HCT116 (cell line): ENCODE measurements at regions not wholly inside any gene's neighbourhood (a gene's known extent, or its start where the extent isn't known, plus 50 kb on each side); places are given as distances from the start of the nearest gene placed in this dataset.
A peak's percentile ranks its signal among the peaks of the same experiment; 100 is the strongest.
"Not testable (repeated sequence)": the region's sequence is repeated elsewhere in the genome, so short reads cannot be mapped to it uniquely, and the experiment has no call there.

Experiments
- ATAC-seq: fragments of 200-7000 bp; cut with Tn5 transposase; 2 replicates; pipeline ENCODE4 v1.9.1; 2020; ENCODE audit warnings: mild to moderate bottlenecking, moderate library complexity
- BruUV-seq: library from RNA; stranded (reverse); fragments of 400-500 nt; replicated peaks from 2 replicates; lab custom pipeline; 2021; lab: Mats Ljungman, UMichigan
- CTCF ChIA-PET: fragments of 300-600 bp; sonication (Branson Sonifier 250); formaldehyde crosslinking; loops from one replicate; lab custom pipeline; 2021; ENCODE audit warnings: antibody characterized with exemption; lab: Charles Lee
- POLR2A ChIA-PET: fragments of 300-600, 350-600 bp; sonication (Branson Sonifier 250); formaldehyde crosslinking; loops from one replicate; lab custom pipeline; 2021; ENCODE audit warnings: antibody characterized with exemption; lab: Charles Lee
- RAD21 ChIA-PET, 2 experiments: fragments of 300-600 bp; sonication (Branson Sonifier 250); formaldehyde crosslinking; loops; one replicate each; lab custom pipeline; 2023; ENCODE audit warnings: low total read pairs in 2 of 2; ENCODE audit not compliant: uncharacterized antibody in 2 of 2, unreplicated experiment in 2 of 2, low non-redundant PET in 1 of 2; lab: Charles Lee
- DNase-seq: peaks from one replicate; pipeline ENCODE4 v3.0.0-alpha.2; 2010; ENCODE audit warnings: low read depth, low spot score
- H2AFZ ChIP-seq: fragments of 200-600 bp; shearing (Covaris generic), sonication (generic); 2 replicates; pipeline ENCODE4 v1.6.1; 2017; ENCODE audit warnings: low read depth, mixed run types, mixed read lengths, antibody characterized with exemption, low read length; ENCODE audit not compliant: poor library complexity, severe bottlenecking
- H3K27ac ChIP-seq: 2 replicates; pipeline ENCODE4 v1.5.1; 2012; ENCODE audit warnings: low read depth, low read length
- H3K27me3 ChIP-seq: fragments of 200-600 bp; sonication (generic); 2 replicates; pipeline ENCODE4 v1.6.1; 2016; ENCODE audit warnings: mixed run types, low read length, mixed read lengths; ENCODE audit not compliant: insufficient read depth
- H3K36me3 ChIP-seq, 2 experiments: fragments of 200-500 bp in 1 of 2; fragments of 200-600 bp in 1 of 2; sonication (Bioruptor generic) in 1 of 2; sonication (generic) in 1 of 2; 2 replicates each; pipeline versions ENCODE4 v1.5.1 to v1.6.1; 2014 to 2016; ENCODE audit warnings: low read length in 2 of 2, inconsistent platforms in 1 of 2, mixed read lengths in 1 of 2, mixed run types in 1 of 2; ENCODE audit not compliant: insufficient read depth in 2 of 2, control insufficient read depth in 1 of 2
- H3K4me1 ChIP-seq, 2 experiments: fragments of 200-600 bp in 1 of 2; sonication (generic) in 1 of 2; 2 replicates each; pipeline versions ENCODE4 v1.5.1 to v1.6.1; 2012 to 2017; ENCODE audit warnings: low read length in 2 of 2, inconsistent platforms in 1 of 2, mild to moderate bottlenecking in 1 of 2, mixed read lengths in 1 of 2, mixed run types in 1 of 2, moderate library complexity in 1 of 2; ENCODE audit not compliant: insufficient read depth in 2 of 2, control insufficient read depth in 1 of 2
- H3K4me2 ChIP-seq: fragments of 200-600 bp; sonication (generic); 2 replicates; pipeline ENCODE4 v1.6.1; 2017; ENCODE audit warnings: mixed run types, low read length, mixed read lengths
- H3K4me3 ChIP-seq, 2 experiments: fragments of 200-600 bp in 1 of 2; sonication (generic) in 1 of 2; replicated peaks in 1 of 2; 2 replicates each; pipeline ENCODE4 v1.5.1; 2011 to 2016; ENCODE audit warnings: low read length in 2 of 2, control low read depth in 1 of 2, low read depth in 1 of 2, mild to moderate bottlenecking in 1 of 2, mixed read lengths in 1 of 2, mixed run types in 1 of 2
- H3K79me2 ChIP-seq: fragments of 200-600 bp; sonication (generic); 2 replicates; pipeline ENCODE4 v1.6.1; 2017; ENCODE audit warnings: mild to moderate bottlenecking, mixed run types, low read length, moderate library complexity, mixed read lengths; ENCODE audit not compliant: insufficient read depth
- H3K9ac ChIP-seq: fragments of 200-600 bp; sonication (generic); 2 replicates; pipeline ENCODE4 v1.6.1; 2016; ENCODE audit warnings: low read length, mixed read lengths
- H3K9me2 ChIP-seq: fragments of 200-600 bp; sonication (generic), shearing (Covaris generic); 2 replicates; pipeline ENCODE4 v1.6.1; 2017; ENCODE audit warnings: mixed run types, mild to moderate bottlenecking, moderate library complexity; ENCODE audit not compliant: insufficient read depth
- H3K9me3 ChIP-seq, 2 experiments: fragments of 200-500 bp in 1 of 2; fragments of 200-600 bp in 1 of 2; sonication (Bioruptor generic) in 1 of 2; sonication (generic) in 1 of 2; 2 replicates each; pipeline ENCODE4 v1.6.1; 2014 to 2017; ENCODE audit warnings: low read length in 2 of 2, mixed read lengths in 2 of 2, inconsistent platforms in 1 of 2, low read depth in 1 of 2, mild to moderate bottlenecking in 1 of 2, mixed run types in 1 of 2, moderate library complexity in 1 of 2; ENCODE audit not compliant: control insufficient read depth in 1 of 2, insufficient read depth in 1 of 2
- H4K20me1 ChIP-seq: fragments of 200-600 bp; sonication (generic), shearing (Covaris generic); 2 replicates; pipeline ENCODE4 v1.6.1; 2017; ENCODE audit warnings: mixed run types, mild to moderate bottlenecking, moderate library complexity; ENCODE audit not compliant: insufficient read depth
- intact Hi-C: fragments of 100-400 bp; cut with micrococcal nuclease; formaldehyde crosslinking; loops from 2 replicates; pipeline ENCODE4 v1.10.0; 2022

DNA sequence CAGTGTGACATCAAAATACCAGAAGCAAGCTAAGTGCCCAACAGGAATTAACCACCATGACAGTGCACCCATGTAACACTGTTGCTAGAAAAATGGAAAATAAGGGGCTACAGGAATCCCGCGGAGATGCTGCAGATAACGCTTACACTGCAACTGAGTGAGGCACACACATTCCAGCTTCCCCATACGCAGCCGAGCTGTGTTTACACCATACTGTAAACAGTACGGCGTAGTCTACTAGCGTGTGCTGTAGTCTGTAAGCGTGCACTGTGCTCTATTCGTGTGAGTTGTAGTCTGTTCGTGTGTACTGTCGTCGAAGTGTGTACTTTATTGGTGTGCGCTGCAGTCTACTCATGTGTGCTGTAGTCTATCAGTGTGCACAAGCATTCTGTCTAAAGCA, 5372.2 kb upstream of the TPTE start:
- H4K20me1 ChIP-seq, H3K36me3 ChIP-seq, CTCF ChIA-PET, ATAC-seq, H3K27me3 ChIP-seq, H3K4me1 ChIP-seq, intact Hi-C loops, H3K9ac ChIP-seq, H3K79me2 ChIP-seq, H2AFZ ChIP-seq, H3K4me2 ChIP-seq, RAD21 ChIA-PET, H3K27ac ChIP-seq, BruUV-seq, H3K9me3 ChIP-seq, H3K9me2 ChIP-seq, H3K4me3 ChIP-seq, POLR2A ChIA-PET, DNase-seq: not testable (repeated sequence)

- not testable (repeated sequence) for BruUV-seq
Measured at GRCh38 chr21:5153842-5154640, 5367.3 kb upstream of the TPTE start.

DNA sequence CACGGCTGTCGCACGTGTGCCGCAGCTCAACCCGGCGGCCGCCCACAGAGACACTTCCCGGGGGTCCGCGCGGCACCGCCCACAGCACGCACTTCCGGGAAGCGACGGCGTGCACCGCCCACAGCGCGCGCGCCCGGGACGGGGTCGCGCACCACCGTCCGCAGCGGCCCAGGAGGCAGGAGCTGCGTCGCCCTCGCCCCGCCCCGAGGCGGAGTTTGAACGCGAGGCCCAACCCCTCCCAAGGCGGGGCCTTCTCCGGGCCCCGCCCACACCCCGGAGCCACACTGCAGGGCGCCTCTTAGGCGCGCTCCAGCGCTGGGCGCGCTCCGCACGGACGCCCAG, 5366.8 kb upstream of the TPTE start:
- H4K20me1 ChIP-seq, H3K4me2 ChIP-seq, H3K9me3 ChIP-seq, BruUV-seq, H3K9me2 ChIP-seq, POLR2A ChIA-PET, H3K27ac ChIP-seq, H2AFZ ChIP-seq, H3K36me3 ChIP-seq, H3K79me2 ChIP-seq, H3K27me3 ChIP-seq, H3K4me3 ChIP-seq, intact Hi-C loops, RAD21 ChIA-PET, CTCF ChIA-PET, H3K9ac ChIP-seq, H3K4me1 ChIP-seq: not testable (repeated sequence)
- ATAC-seq (peak; percentile 99), DNase-seq (peak; percentile 51)

More at GRCh38 chr21:5153842-5154640, 5367.3 kb upstream of the TPTE start:
- H3K9ac ChIP-seq, H3K4me1 ChIP-seq, RAD21 ChIA-PET, intact Hi-C loops, DNase-seq, POLR2A ChIA-PET, H3K4me2 ChIP-seq, H4K20me1 ChIP-seq, H3K36me3 ChIP-seq, H3K27me3 ChIP-seq, H3K9me3 ChIP-seq, CTCF ChIA-PET, H3K79me2 ChIP-seq, H3K27ac ChIP-seq, H3K9me2 ChIP-seq, H2AFZ ChIP-seq: not testable (repeated sequence)
- peak overlapping the region in 1 of 2 experiments; percentile 26; a peak in 2 of 4 replicates for H3K4me3 ChIP-seq
- ATAC-seq: peak; percentile 52

DNA sequence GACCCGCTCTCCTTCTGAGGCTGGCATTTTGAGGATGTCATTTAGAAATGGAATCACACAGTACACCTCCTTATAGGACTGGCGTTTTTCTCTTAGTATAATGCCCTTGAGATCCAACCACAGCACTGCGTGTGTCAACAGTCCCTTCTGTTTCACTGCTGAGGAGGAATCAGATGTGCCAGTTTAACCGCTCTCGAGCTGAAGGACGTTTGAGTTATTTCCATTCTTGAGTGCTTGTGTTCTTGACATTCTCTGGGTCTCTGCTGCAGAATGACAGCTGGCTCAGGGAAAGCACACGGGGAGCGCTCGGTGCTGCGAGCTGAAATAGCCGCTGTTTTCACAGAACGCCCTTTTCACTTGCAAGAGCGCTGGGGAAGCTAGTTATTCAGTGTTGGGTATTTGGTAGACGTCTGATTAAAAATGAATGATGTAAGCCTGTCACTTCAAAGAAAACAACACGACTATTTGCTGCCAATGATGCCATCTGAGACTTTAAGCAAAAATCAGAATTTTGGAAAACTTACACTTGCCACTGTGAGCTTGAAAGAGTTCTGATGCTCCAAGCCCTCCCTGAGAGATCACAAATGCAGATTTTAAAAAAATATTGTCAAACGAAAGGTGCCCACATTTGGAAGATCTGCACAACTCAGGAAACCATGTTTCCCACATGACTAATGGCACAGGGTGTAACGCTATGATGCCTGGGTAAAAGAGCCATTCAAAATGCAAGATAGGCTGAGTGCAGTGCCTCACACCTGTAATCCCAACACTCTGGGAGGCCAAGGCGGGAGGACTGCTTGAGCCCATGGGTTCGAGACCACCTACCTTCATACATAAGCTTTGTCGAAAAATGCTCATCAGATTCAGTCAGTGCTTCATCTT, 5358.4 kb upstream of the TPTE start:
- H3K79me2 ChIP-seq, H4K20me1 ChIP-seq, ATAC-seq, H2AFZ ChIP-seq, H3K4me2 ChIP-seq, intact Hi-C loops, H3K9me2 ChIP-seq, H3K4me1 ChIP-seq, H3K4me3 ChIP-seq, DNase-seq, H3K27me3 ChIP-seq, POLR2A ChIA-PET, H3K9ac ChIP-seq, H3K9me3 ChIP-seq, BruUV-seq, H3K27ac ChIP-seq, H3K36me3 ChIP-seq, CTCF ChIA-PET, RAD21 ChIA-PET: not testable (repeated sequence)
